HUES6 (cell line): ENCODE measurements at regions not wholly inside any gene's neighbourhood (a gene's known extent, or its start where the extent isn't known, plus 50 kb on each side); places are given as distances from the start of the nearest gene placed in this dataset.

Experiments used
- H3K27ac ChIP-seq: 2 replicates; pipeline ENCODE4 v1.7.0; 2013; ENCODE audit warnings: low read depth, mild to moderate bottlenecking, low read length, inconsistent platforms
- H3K27me3 ChIP-seq: 2 replicates; pipeline ENCODE4 v1.6.1; 2013; ENCODE audit warnings: low read length; ENCODE audit not compliant: control insufficient read depth, insufficient read depth
- H3K36me3 ChIP-seq: 2 replicates; pipeline ENCODE4 v1.6.1; 2013; ENCODE audit warnings: low read length; ENCODE audit not compliant: control insufficient read depth, insufficient read depth
- H3K4me1 ChIP-seq: 2 replicates; pipeline ENCODE4 v1.6.1; 2013; ENCODE audit warnings: low read length; ENCODE audit not compliant: control insufficient read depth, insufficient read depth
- H3K4me3 ChIP-seq: 2 replicates; pipeline ENCODE4 v1.5.1; 2013; ENCODE audit warnings: low read depth, low read length
- H3K9ac ChIP-seq: one replicate; pipeline ENCODE4 v1.6.1; 2013; ENCODE audit warnings: mild to moderate bottlenecking, low read length
- H3K9me3 ChIP-seq: 2 replicates; pipeline ENCODE4 v1.6.1; 2013; ENCODE audit warnings: low read depth, low read length; ENCODE audit not compliant: control insufficient read depth, insufficient read depth

GRCh38 chr18:7288544-7288943 lies 57.7 kb downstream of the LRRC30 start:
- Histone ChIP-seq H3K4me3 (no peak overlapping the region), H3K36me3 (no peaks in the 10 kb centered on the region), H3K9ac (no peak overlapping the region), H3K4me1 (no peaks in the 10 kb centered on the region), H3K27ac (no peak overlapping the region), H3K9me3 (no peaks in the 10 kb centered on the region), H3K27me3 (no peaks in the 10 kb centered on the region)

GRCh38 chr18:7290077-7290476 lies 59.2 kb downstream of the LRRC30 start:
- Histone ChIP-seq H3K36me3 (no peaks in the 10 kb centered on the region), H3K9ac (no peak overlapping the region), H3K9me3 (no peaks in the 10 kb centered on the region), H3K27me3 (no peaks in the 10 kb centered on the region), H3K27ac (no peak overlapping the region), H3K4me1 (no peaks in the 10 kb centered on the region), H3K4me3 (no peak overlapping the region)

GRCh38 chr18:7291046-7291445 lies 60.2 kb downstream of the LRRC30 start:
- Histone ChIP-seq H3K4me1 (no peaks in the 10 kb centered on the region), H3K9ac (no peak overlapping the region), H3K9me3 (0 out of 2 replicates have a peak, but pooled peaks cover 7% of the 10 kb centered on the region), H3K27me3 (no peaks in the 10 kb centered on the region), H3K27ac (no peak overlapping the region), H3K4me3 (no peak overlapping the region), H3K36me3 (no peaks in the 10 kb centered on the region)

- Histone ChIP-seq H3K4me1 (no peaks in the 10 kb centered on the region), H3K27me3 (no peaks in the 10 kb centered on the region), H3K4me3 (no peak overlapping the region), H3K9me3 (peaks cover 15% of the 10 kb centered on the region; the same call in 1 of the 2 replicates), H3K9ac (no peak overlapping the region), H3K36me3 (no peaks in the 10 kb centered on the region), H3K27ac (no peak overlapping the region)
Measured at GRCh38 chr18:7298149-7298548, 67.3 kb downstream of the LRRC30 start.

GRCh38 chr18:7301094-7301493 lies 70.2 kb downstream of the LRRC30 start:
- Histone ChIP-seq H3K36me3 (no peaks in the 10 kb centered on the region), H3K27ac (no peak overlapping the region), H3K4me3 (no peak overlapping the region), H3K4me1 (no peaks in the 10 kb centered on the region), H3K9me3 (peaks cover 7% of the 10 kb centered on the region; the same call in 1 of the 2 replicates), H3K9ac (no peak overlapping the region), H3K27me3 (no peaks in the 10 kb centered on the region)

GRCh38 chr18:7303316-7304060 lies 72.6 kb downstream of the LRRC30 start:
- Histone ChIP-seq H3K9me3 (peaks cover 7% of the 10 kb centered on the region; the same call in 1 of the 2 replicates), H3K36me3 (no peaks in the 10 kb centered on the region), H3K4me3 (no peak overlapping the region), H3K4me1 (no peaks in the 10 kb centered on the region), H3K27ac (no peak overlapping the region), H3K9ac (no peak overlapping the region), H3K27me3 (no peaks in the 10 kb centered on the region)

GRCh38 chr18:7304061-7304370 lies 73.1 kb downstream of the LRRC30 start:
- no peak overlapping the region for H3K9ac ChIP-seq
- peaks cover 7% of the 10 kb centered on the region; the same call in 1 of the 2 replicates for H3K9me3 ChIP-seq
- H3K27me3 ChIP-seq = no peaks in the 10 kb centered on the region
- no peaks in the 10 kb centered on the region for H3K4me1 ChIP-seq
- no peak overlapping the region for H3K27ac ChIP-seq
- no peaks in the 10 kb centered on the region for H3K36me3 ChIP-seq
- no peak overlapping the region for H3K4me3 ChIP-seq

GRCh38 chr18:7305416-7305815 lies 74.5 kb downstream of the LRRC30 start:
- Histone ChIP-seq H3K4me3 (no peak overlapping the region), H3K27me3 (no peaks in the 10 kb centered on the region)

GRCh38 chr18:7307030-7307429 lies 76.1 kb downstream of the LRRC30 start:
- Histone ChIP-seq H3K4me1 (no peaks in the 10 kb centered on the region), H3K9ac (no peak overlapping the region), H3K27me3 (no peaks in the 10 kb centered on the region), H3K9me3 (no peaks in the 10 kb centered on the region), H3K27ac (no peak overlapping the region), H3K36me3 (no peaks in the 10 kb centered on the region), H3K4me3 (no peak overlapping the region)

More at GRCh38 chr18:7305416-7305815, 74.5 kb downstream of the LRRC30 start:
- Histone ChIP-seq H3K36me3 (no peaks in the 10 kb centered on the region), H3K27ac (no peak overlapping the region), H3K9me3 (0 out of 2 replicates have a peak, but pooled peaks cover 4% of the 10 kb centered on the region), H3K4me1 (no peaks in the 10 kb centered on the region), H3K9ac (no peak overlapping the region)

- Histone ChIP-seq H3K27ac (no peak overlapping the region), H3K4me3 (no peak overlapping the region), H3K4me1 (no peaks in the 10 kb centered on the region), H3K9me3 (no peaks in the 10 kb centered on the region), H3K9ac (no peak overlapping the region), H3K27me3 (no peaks in the 10 kb centered on the region), H3K36me3 (no peaks in the 10 kb centered on the region)
Measured at GRCh38 chr18:7307526-7307925, 76.6 kb downstream of the LRRC30 start.

GRCh38 chr18:7317804-7318231 lies 86.9 kb downstream of the LRRC30 start:
- no peaks in the 10 kb centered on the region for H3K9me3 ChIP-seq
- H3K27ac ChIP-seq = no peak overlapping the region
- H3K36me3 ChIP-seq = no peaks in the 10 kb centered on the region
- H3K27me3 ChIP-seq = no peaks in the 10 kb centered on the region
- H3K4me3 ChIP-seq = no peak overlapping the region
- H3K4me1 ChIP-seq = no peaks in the 10 kb centered on the region
- no peak overlapping the region for H3K9ac ChIP-seq
